Neural progenitor cell (in vitro differentiated cells): ENCODE measurements at regions not wholly inside any gene's neighbourhood (a gene's known extent, or its start where the extent isn't known, plus 50 kb on each side); places are given as distances from the start of the nearest gene placed in this dataset.

Experiments used
- DNase-seq: peaks from one replicate; pipeline ENCODE4 v3.0.0-alpha.2; 2016; ENCODE audit warnings: low spot score
- H2AFZ ChIP-seq: fragments of 200-600 bp; sonication (generic); replicated peaks from 2 replicates; pipeline ENCODE4 v1.6.1; 2016; ENCODE audit warnings: antibody characterized with exemption
- H3F3A ChIP-seq: fragments of 200-600 bp; sonication (generic); 2 replicates; pipeline ENCODE4 v1.6.1; 2016; ENCODE audit warnings: antibody characterized with exemption, low read depth
- H3K27ac ChIP-seq: fragments of 200-600 bp; sonication (generic); 2 replicates; pipeline ENCODE4 v1.5.1; 2016; ENCODE audit warnings: mild to moderate bottlenecking
- H3K27me3 ChIP-seq: fragments of 200-600 bp; sonication (generic); 2 replicates; pipeline ENCODE4 v1.6.1; 2016; ENCODE audit warnings: mild to moderate bottlenecking, moderate library complexity
- H3K36me3 ChIP-seq: fragments of 200-600 bp; sonication (generic); 2 replicates; pipeline ENCODE4 v1.5.1; 2016
- H3K4me1 ChIP-seq: fragments of 200-600 bp; sonication (generic); 2 replicates; pipeline ENCODE4 v1.6.1; 2016; ENCODE audit warnings: mixed run types
- H3K4me2 ChIP-seq: fragments of 200-600 bp; sonication (generic); 2 replicates; pipeline ENCODE4 v1.6.1; 2016
- H3K4me3 ChIP-seq: fragments of 200-600 bp; sonication (generic); 2 replicates; pipeline ENCODE4 v1.5.1; 2016
- H3K79me2 ChIP-seq: fragments of 200-600 bp; sonication (generic); 2 replicates; pipeline ENCODE4 v1.6.1; 2016; ENCODE audit warnings: low read depth
- H3K9ac ChIP-seq: fragments of 200-600 bp; sonication (generic); 2 replicates; pipeline ENCODE4 v1.6.1; 2016
- H3K9me3 ChIP-seq: fragments of 200-600 bp; sonication (generic); 2 replicates; pipeline ENCODE4 v1.5.1; 2016; ENCODE audit warnings: low read depth
- H4K20me1 ChIP-seq: fragments of 200-600 bp; sonication (generic); 2 replicates; pipeline ENCODE4 v1.6.1; 2016; ENCODE audit warnings: low read depth
- H3K27ac Mint-ChIP-seq: 3 replicates; pipeline ENCODE4 v1.8.0; 2021; ENCODE audit warnings: mixed read lengths
- H3K27me3 Mint-ChIP-seq: 2 replicates; pipeline ENCODE4 v1.8.0; 2022; ENCODE audit warnings: low read depth, mild to moderate bottlenecking, inconsistent platforms, moderate library complexity, mixed read lengths; ENCODE audit not compliant: insufficient read depth
- H3K36me3 Mint-ChIP-seq: 3 replicates; pipeline ENCODE4 v1.8.0; 2021; ENCODE audit warnings: mixed read lengths
- H3K4me1 Mint-ChIP-seq: 3 replicates; pipeline ENCODE4 v1.8.0; 2021; ENCODE audit warnings: mixed read lengths
- H3K4me3 Mint-ChIP-seq: 3 replicates; pipeline ENCODE4 v1.8.0; 2021; ENCODE audit warnings: mild to moderate bottlenecking, moderate library complexity, mixed read lengths
- H3K9me3 Mint-ChIP-seq: 3 replicates; pipeline ENCODE4 v1.8.0; 2020; ENCODE audit warnings: mixed read lengths
- EZH2 ChIP-seq: fragments of 200-600 bp; sonication (generic); IDR thresholded peaks from 2 replicates; pipeline ENCODE4 v1.6.1; 2017; ENCODE audit warnings: antibody characterized with exemption, mild to moderate bottlenecking, moderate library complexity
- EZH2phosphoT487 ChIP-seq: fragments of 200-600 bp; sonication (generic); IDR thresholded peaks from 2 replicates; pipeline ENCODE4 v1.6.1; 2017; ENCODE audit warnings: antibody characterized with exemption
- TF ChIP-seq, protein P1 (sequence below): fragments of 200-600 bp; sonication (generic); IDR thresholded peaks from 2 replicates; pipeline ENCODE4 v1.5.1; 2017; ENCODE audit warnings: antibody characterized with exemption, mild to moderate bottlenecking

DNA sequence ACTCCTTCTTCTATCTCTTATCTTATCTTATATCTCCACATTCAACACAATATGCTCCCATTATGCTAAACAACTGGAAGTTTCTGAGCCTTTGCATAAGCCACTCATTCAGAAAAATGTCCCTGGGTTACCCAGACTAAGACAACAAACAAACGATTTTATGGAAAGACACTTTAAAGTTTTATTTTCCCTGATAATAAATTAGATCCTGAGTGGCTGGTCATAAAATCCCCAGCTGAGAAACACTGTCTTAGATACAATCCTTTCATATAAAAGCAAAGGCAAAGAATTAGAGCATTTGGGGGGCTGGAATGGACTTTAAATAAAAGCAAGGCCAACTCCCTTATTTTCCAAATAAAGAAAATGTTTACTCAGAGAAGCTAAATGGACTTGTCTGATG, 322.3 kb downstream of the GBE1 start:
- Histone ChIP-seq H3K27ac (no peak overlapping the region), H3K9ac (no peak overlapping the region), H3K4me3 (no peak overlapping the region), H3K4me1 (no peaks in the 10 kb centered on the region), H3K36me3 (no peaks in the 10 kb centered on the region), H2AFZ (no peak overlapping the region), H3K4me2 (no peak overlapping the region), H3K27me3 (no peaks in the 10 kb centered on the region), H3F3A (no peaks in the 10 kb centered on the region), H3K9me3 (no peaks in the 10 kb centered on the region), H4K20me1 (no peaks in the 10 kb centered on the region), H3K79me2 (no peaks in the 10 kb centered on the region)
- H3K9me3 Mint-ChIP-seq, result no peaks in the 10 kb centered on the region
- H3K36me3 Mint-ChIP-seq, result no peaks in the 10 kb centered on the region
- H3K4me3 Mint-ChIP-seq, result no peak overlapping the region
- DNase-seq, result no peak
- no peaks in the 10 kb centered on the region for H3K4me1 Mint-ChIP-seq
- no peak overlapping the region for H3K27ac Mint-ChIP-seq
- TF ChIP-seq EZH2phosphoT487 (no peak), EZH2 (no peak)
- TF ChIP-seq, protein P1, sequence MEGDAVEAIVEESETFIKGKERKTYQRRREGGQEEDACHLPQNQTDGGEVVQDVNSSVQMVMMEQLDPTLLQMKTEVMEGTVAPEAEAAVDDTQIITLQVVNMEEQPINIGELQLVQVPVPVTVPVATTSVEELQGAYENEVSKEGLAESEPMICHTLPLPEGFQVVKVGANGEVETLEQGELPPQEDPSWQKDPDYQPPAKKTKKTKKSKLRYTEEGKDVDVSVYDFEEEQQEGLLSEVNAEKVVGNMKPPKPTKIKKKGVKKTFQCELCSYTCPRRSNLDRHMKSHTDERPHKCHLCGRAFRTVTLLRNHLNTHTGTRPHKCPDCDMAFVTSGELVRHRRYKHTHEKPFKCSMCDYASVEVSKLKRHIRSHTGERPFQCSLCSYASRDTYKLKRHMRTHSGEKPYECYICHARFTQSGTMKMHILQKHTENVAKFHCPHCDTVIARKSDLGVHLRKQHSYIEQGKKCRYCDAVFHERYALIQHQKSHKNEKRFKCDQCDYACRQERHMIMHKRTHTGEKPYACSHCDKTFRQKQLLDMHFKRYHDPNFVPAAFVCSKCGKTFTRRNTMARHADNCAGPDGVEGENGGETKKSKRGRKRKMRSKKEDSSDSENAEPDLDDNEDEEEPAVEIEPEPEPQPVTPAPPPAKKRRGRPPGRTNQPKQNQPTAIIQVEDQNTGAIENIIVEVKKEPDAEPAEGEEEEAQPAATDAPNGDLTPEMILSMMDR, result no peak
- no peaks in the 10 kb centered on the region for H3K27me3 Mint-ChIP-seq

- peak; percentile 22 for DNase-seq
- Histone ChIP-seq H3K4me2 (no peak overlapping the region), H3K79me2 (no peaks in the 10 kb centered on the region), H3K9me3 (no peaks in the 10 kb centered on the region), H3K9ac (no peak overlapping the region), H3K4me3 (no peak overlapping the region), H3K4me1 (no peaks in the 10 kb centered on the region), H3K27me3 (no peaks in the 10 kb centered on the region), H3K27ac (no peak overlapping the region), H2AFZ (no peak overlapping the region), H3K36me3 (no peaks in the 10 kb centered on the region), H3F3A (no peaks in the 10 kb centered on the region), H4K20me1 (no peaks in the 10 kb centered on the region)
- Mint-ChIP-seq H3K27ac (no peak overlapping the region), H3K27me3 (no peaks in the 10 kb centered on the region), H3K4me1 (no peaks in the 10 kb centered on the region), H3K9me3 (no peaks in the 10 kb centered on the region), H3K36me3 (no peaks in the 10 kb centered on the region), H3K4me3 (no peak overlapping the region)
- TF ChIP-seq, protein P1, result no peak
- TF ChIP-seq EZH2phosphoT487, result no peak
- no peak for TF ChIP-seq EZH2
These were observed 323.8 kb downstream of the GBE1 start for GRCh38 chr3:81437683-81438082.

DNA sequence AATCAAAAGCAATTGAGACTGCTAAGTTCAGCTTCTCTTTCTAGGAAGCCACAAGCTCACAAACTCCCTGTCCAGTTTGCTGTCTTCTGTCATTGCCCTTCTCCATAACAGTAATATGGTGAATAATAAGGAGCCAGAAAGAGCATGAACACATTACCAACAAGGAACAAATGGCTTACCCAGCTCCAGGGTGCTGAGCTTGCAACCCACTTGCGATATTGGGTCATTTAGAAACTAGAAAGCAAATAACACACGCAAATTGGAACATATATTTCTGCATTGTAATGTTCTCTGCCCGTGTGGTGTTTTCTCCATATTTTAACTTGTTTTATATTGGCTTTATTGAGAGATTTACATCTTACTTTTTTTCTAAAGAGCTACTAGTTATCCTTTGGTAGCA, 325.3 kb downstream of the GBE1 start:
- H3K27ac ChIP-seq, result no peak overlapping the region
- no peak for DNase-seq
- TF ChIP-seq EZH2, result no peak
- TF ChIP-seq EZH2phosphoT487, result no peak
- TF ChIP-seq, protein P1, result no peak
- no peaks in the 10 kb centered on the region for H3F3A ChIP-seq
- no peaks in the 10 kb centered on the region for H3K36me3 Mint-ChIP-seq
- H3K27ac Mint-ChIP-seq, result no peak overlapping the region
- no peaks in the 10 kb centered on the region for H3K27me3 Mint-ChIP-seq
- no peak overlapping the region for H3K9ac ChIP-seq
- H3K9me3 Mint-ChIP-seq, result no peaks in the 10 kb centered on the region
- no peak overlapping the region for H3K4me2 ChIP-seq
- H3K4me3 ChIP-seq, result no peak overlapping the region
- no peaks in the 10 kb centered on the region for H3K4me1 ChIP-seq
- no peak overlapping the region for H2AFZ ChIP-seq
- H3K4me3 Mint-ChIP-seq, result no peak overlapping the region
- H3K4me1 Mint-ChIP-seq, result no peaks in the 10 kb centered on the region
- no peaks in the 10 kb centered on the region for H4K20me1 ChIP-seq
- no peaks in the 10 kb centered on the region for H3K79me2 ChIP-seq
- H3K36me3 ChIP-seq, result no peaks in the 10 kb centered on the region
- H3K9me3 ChIP-seq, result no peaks in the 10 kb centered on the region
- H3K27me3 ChIP-seq, result no peaks in the 10 kb centered on the region

GRCh38 chr3:81435050-81435449, 326.4 kb downstream of the GBE1 start:
- no peak overlapping the region for H3K4me3 ChIP-seq
- no peaks in the 10 kb centered on the region for H3K79me2 ChIP-seq
- no peak for DNase-seq
- H3K9me3 ChIP-seq, result no peaks in the 10 kb centered on the region
- H3K9ac ChIP-seq, result no peak overlapping the region
- no peaks in the 10 kb centered on the region for H3K4me1 Mint-ChIP-seq
- H3K27me3 Mint-ChIP-seq, result no peaks in the 10 kb centered on the region
- no peaks in the 10 kb centered on the region for H3K36me3 Mint-ChIP-seq
- no peaks in the 10 kb centered on the region for H3F3A ChIP-seq
- no peak overlapping the region for H3K27ac ChIP-seq
- no peak overlapping the region for H3K4me3 Mint-ChIP-seq
- TF ChIP-seq EZH2phosphoT487, result no peak
- H2AFZ ChIP-seq, result no peak overlapping the region
- no peaks in the 10 kb centered on the region for H3K4me1 ChIP-seq
- no peak overlapping the region for H3K4me2 ChIP-seq
- H4K20me1 ChIP-seq, result no peaks in the 10 kb centered on the region
- H3K9me3 Mint-ChIP-seq, result no peaks in the 10 kb centered on the region
- H3K36me3 ChIP-seq, result no peaks in the 10 kb centered on the region
- no peak overlapping the region for H3K27ac Mint-ChIP-seq
- H3K27me3 ChIP-seq, result no peaks in the 10 kb centered on the region
